SK-N-SH (cell line): ENCODE measurements at regions not wholly inside any gene's neighbourhood (a gene's known extent, or its start where the extent isn't known, plus 50 kb on each side); places are given as distances from the start of the nearest gene placed in this dataset.

Experiments
- CTCF ChIA-PET: fragments of 300-600, 350-600 bp; formaldehyde crosslinking; extraction: SDS; loops from one replicate; lab custom pipeline; 2021; lab: Yijun Ruan, JAX
- POLR2A ChIA-PET: fragments of 350-600 bp; sonication (Branson Sonifier 250); formaldehyde crosslinking; extraction: SDS; loops from one replicate; lab custom pipeline; 2020; ENCODE audit warnings: antibody characterized with exemption, inconsistent platforms; lab: Yijun Ruan, JAX
- DNase-seq: peaks from one replicate; pipeline ENCODE4 v3.0.0; 2012
- H2AFZ ChIP-seq: fragments of 200-600 bp; sonication (generic); 2 replicates; pipeline ENCODE4 v1.8.1; 2016; ENCODE audit warnings: antibody characterized with exemption, mild to moderate bottlenecking, low read depth
- H3F3A ChIP-seq: fragments of 200-600 bp; sonication (generic); replicated peaks from 2 replicates; pipeline ENCODE3; 2016; ENCODE audit warnings: antibody characterized with exemption, mild to moderate bottlenecking; ENCODE audit not compliant: insufficient read depth
- H3K27ac ChIP-seq, 2 experiments: fragments of 200-500 bp in 1 of 2; fragments of 200-600 bp in 1 of 2; sonication (Bioruptor generic) in 1 of 2; sonication (generic), shearing (Covaris generic) in 1 of 2; 2 replicates each; pipeline versions ENCODE4 v1.5.1 to v1.6.1; 2014 to 2016; ENCODE audit warnings: low read depth in 2 of 2, inconsistent platforms in 1 of 2, low read length in 1 of 2, mild to moderate bottlenecking in 1 of 2, mixed read lengths in 1 of 2
- H3K27me3 ChIP-seq: fragments of 200-600 bp; sonication (generic), shearing (Covaris generic); 2 replicates; pipeline ENCODE4 v1.6.1; 2016; ENCODE audit warnings: mixed run types; ENCODE audit not compliant: insufficient read depth
- H3K36me3 ChIP-seq, 2 experiments: fragments of 200-500 bp in 1 of 2; fragments of 200-600 bp in 1 of 2; sonication (Bioruptor generic) in 1 of 2; sonication (generic) in 1 of 2; replicated peaks in 1 of 2; 2 replicates each; pipeline versions ENCODE3 to v1.5.1; 2014 to 2016; ENCODE audit warnings: low read length in 1 of 2, mild to moderate bottlenecking in 1 of 2; ENCODE audit not compliant: insufficient read depth in 2 of 2, control insufficient read depth in 1 of 2
- H3K4me1 ChIP-seq, 2 experiments: fragments of 200-500 bp in 1 of 2; fragments of 200-600 bp in 1 of 2; sonication (Bioruptor generic) in 1 of 2; sonication (generic), shearing (Covaris generic) in 1 of 2; 2 replicates each; pipeline versions ENCODE4 v1.5.1 to v1.6.1; 2014 to 2016; ENCODE audit warnings: low read depth in 1 of 2, low read length in 1 of 2, mixed run types in 1 of 2; ENCODE audit not compliant: insufficient read depth in 2 of 2, control insufficient read depth in 1 of 2
- H3K4me2 ChIP-seq: fragments of 200-600 bp; sonication (generic), shearing (Covaris generic); 2 replicates; pipeline ENCODE4 v1.6.1; 2017; ENCODE audit warnings: mixed run types
- H3K4me3 ChIP-seq, 2 experiments: fragments of 200-500 bp in 1 of 2; fragments of 200-600 bp in 1 of 2; sonication (Bioruptor generic) in 1 of 2; sonication (generic), shearing (Covaris generic) in 1 of 2; 2 replicates each; pipeline versions ENCODE4 v1.5.1 to v1.8.1; 2014 to 2016; ENCODE audit warnings: low read depth in 2 of 2, inconsistent platforms in 1 of 2, low read length in 1 of 2, mild to moderate bottlenecking in 1 of 2, mixed read lengths in 1 of 2, moderate library complexity in 1 of 2
- H3K79me2 ChIP-seq: fragments of 200-600 bp; sonication (generic); 2 replicates; pipeline ENCODE4 v1.8.1; 2017; ENCODE audit warnings: mild to moderate bottlenecking; ENCODE audit not compliant: insufficient read depth
- H3K9ac ChIP-seq: fragments of 200-600 bp; sonication (generic); 2 replicates; pipeline ENCODE4 v1.6.1; 2017; ENCODE audit warnings: mixed run types
- H3K9me2 ChIP-seq: fragments of 200-600 bp; sonication (generic); 2 replicates; pipeline ENCODE4 v1.6.1; 2017; ENCODE audit warnings: mixed run types
- H3K9me3 ChIP-seq: fragments of 200-600 bp; sonication (generic); 2 replicates; pipeline ENCODE4 v1.6.1; 2017; ENCODE audit warnings: mixed run types, mild to moderate bottlenecking, moderate library complexity
- H4K20me1 ChIP-seq: fragments of 200-600 bp; sonication (generic); 2 replicates; pipeline ENCODE4 v1.6.1; 2017; ENCODE audit warnings: mild to moderate bottlenecking, mixed run types; ENCODE audit not compliant: insufficient read depth
- CHD2 ChIP-seq: fragments of 150-350 bp; IDR thresholded peaks from 2 replicates; pipeline ENCODE4 v1.6.1; 2018; ENCODE audit warnings: low read length; ENCODE audit not compliant: partially characterized antibody
- EZH2phosphoT487 ChIP-seq: fragments of 200-600 bp; sonication (generic); IDR thresholded peaks from 2 replicates; pipeline ENCODE4 v1.6.1; 2017; ENCODE audit warnings: low read depth, mixed run types, mild to moderate bottlenecking, antibody characterized with exemption, moderate library complexity, borderline replicate concordance
- FOSL2 ChIP-seq: IDR thresholded peaks from 2 replicates; pipeline ENCODE4 v1.4.0; 2012; ENCODE audit warnings: low read depth, mild to moderate bottlenecking, moderate library complexity, borderline replicate concordance
- FOXJ3 ChIP-seq: sonication (generic); formaldehyde crosslinking; IDR thresholded peaks from 2 replicates; pipeline ENCODE4 v1.5.1; 2020; ENCODE audit warnings: mild to moderate bottlenecking, missing genetic modification reagents
- FOXM1 ChIP-seq: IDR thresholded peaks from 2 replicates; pipeline ENCODE4 v1.4.0; 2012; ENCODE audit warnings: low read depth, mild to moderate bottlenecking
- MXI1 ChIP-seq: IDR thresholded peaks from 2 replicates; pipeline ENCODE4 v1.6.1; 2012; ENCODE audit warnings: mild to moderate bottlenecking, low read depth, low read length, improper control_type of control experiment
- NFIC ChIP-seq: IDR thresholded peaks from 2 replicates; pipeline ENCODE4 v1.4.0; 2012; ENCODE audit warnings: borderline replicate concordance
- RAD21 ChIP-seq: IDR thresholded peaks from 2 replicates; pipeline ENCODE4 v1.6.1; 2012; ENCODE audit warnings: mild to moderate bottlenecking, low read length
- RCOR1 ChIP-seq: fragments of 150-350 bp; IDR thresholded peaks from 2 replicates; pipeline ENCODE4 v1.6.1; 2017; ENCODE audit warnings: antibody characterized with exemption, low read length
- SIN3A ChIP-seq: IDR thresholded peaks from 2 replicates; pipeline ENCODE4 v1.6.1; 2012; ENCODE audit warnings: low read depth, mild to moderate bottlenecking, low read length, moderate library complexity, borderline replicate concordance
- SMC3 ChIP-seq: IDR thresholded peaks from 2 replicates; pipeline ENCODE4 v1.6.1; 2012; ENCODE audit warnings: low read depth, low read length, improper control_type of control experiment
- TAF1 ChIP-seq: IDR thresholded peaks from 2 replicates; pipeline ENCODE4 v1.6.1; 2012; ENCODE audit warnings: low read depth, mild to moderate bottlenecking, low read length, moderate library complexity, borderline replicate concordance
- TCF12 ChIP-seq: IDR thresholded peaks from 2 replicates; pipeline ENCODE4 v1.4.0; 2012
- TEAD4 ChIP-seq: IDR thresholded peaks from 2 replicates; pipeline ENCODE4 v1.4.0; 2012; ENCODE audit warnings: mild to moderate bottlenecking, borderline replicate concordance; ENCODE audit not compliant: insufficient read depth
- WGBS: methylation state at CpG from one replicate; pipeline ENCODE4 v1.1.6; 2017; ENCODE audit warnings: low lambda C conversion rate; 5-methylcytosine and 5-hydroxymethylcytosine counted together
- TF ChIP-seq, protein P1 (sequence below): fragments of 150-350 bp; IDR thresholded peaks from 2 replicates; pipeline ENCODE4 v1.6.1; 2016; ENCODE audit warnings: mild to moderate bottlenecking, low read depth, low read length
- TF ChIP-seq, protein P2 (sequence below): IDR thresholded peaks from 2 replicates; pipeline ENCODE4 v1.4.0; 2012; ENCODE audit warnings: low read depth
- TF ChIP-seq, protein P3 (sequence below): IDR thresholded peaks from 2 replicates; pipeline ENCODE4; 2012

DNA sequence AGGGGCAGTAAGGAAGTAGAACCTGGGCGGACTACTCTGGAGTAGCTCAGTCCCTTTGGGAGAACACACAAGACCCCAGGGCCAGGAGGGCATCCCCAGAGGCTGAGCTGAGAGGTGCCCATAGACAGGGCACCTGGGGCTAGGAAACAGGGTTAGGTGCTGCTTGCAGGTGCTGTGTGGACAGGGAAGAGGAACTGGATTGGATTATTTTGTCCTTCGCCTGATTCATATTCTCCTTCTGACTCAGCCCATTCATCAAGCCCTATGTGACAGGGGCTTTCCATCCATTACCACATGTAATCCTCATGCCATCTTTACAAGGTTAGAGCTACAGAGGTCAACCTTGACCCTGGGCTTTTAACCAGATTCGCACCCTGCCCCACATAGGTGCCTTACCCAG lies 183.9 kb downstream of the C1orf94 start:
- Histone ChIP-seq H3K4me2 (no peak overlapping the region), H3K9me2 (no peaks in the 10 kb centered on the region), H3K4me1 (peaks cover 0 to 14% of the 10 kb centered on the region in 2 experiments; a peak in 1 of 4 replicates), H3K79me2 (no peaks in the 10 kb centered on the region), H4K20me1 (no peaks in the 10 kb centered on the region), H3K27me3 (no peaks in the 10 kb centered on the region), H3K9ac (no peak overlapping the region), H2AFZ (no peak overlapping the region), H3K27ac (no peak overlapping the region)
- no peak for DNase-seq
- TF ChIP-seq FOSL2: no peak
- TF ChIP-seq, protein P1, sequence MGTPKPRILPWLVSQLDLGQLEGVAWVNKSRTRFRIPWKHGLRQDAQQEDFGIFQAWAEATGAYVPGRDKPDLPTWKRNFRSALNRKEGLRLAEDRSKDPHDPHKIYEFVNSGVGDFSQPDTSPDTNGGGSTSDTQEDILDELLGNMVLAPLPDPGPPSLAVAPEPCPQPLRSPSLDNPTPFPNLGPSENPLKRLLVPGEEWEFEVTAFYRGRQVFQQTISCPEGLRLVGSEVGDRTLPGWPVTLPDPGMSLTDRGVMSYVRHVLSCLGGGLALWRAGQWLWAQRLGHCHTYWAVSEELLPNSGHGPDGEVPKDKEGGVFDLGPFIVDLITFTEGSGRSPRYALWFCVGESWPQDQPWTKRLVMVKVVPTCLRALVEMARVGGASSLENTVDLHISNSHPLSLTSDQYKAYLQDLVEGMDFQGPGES: no peak
- TF ChIP-seq SIN3A: no peak
- TF ChIP-seq, all 33 proteins: peak for 0
- H3K4me3 ChIP-seq: no peak overlapping the region
- POLR2A ChIA-PET: no interaction called here
- CTCF ChIA-PET: interaction anchor here (1.0 to 1.4 kb wide), 2 partner anchors 18 to 640 kb away, joined by 3 read pairs; no protein-coding TSS in a partner anchor
- H3K9me3 ChIP-seq: no peaks in the 10 kb centered on the region
- 40% methylated on average over 3 of the region's 3 CpGs for WGBS
- no peaks in the 10 kb centered on the region for H3F3A ChIP-seq
- no peaks in the 10 kb centered on the region for H3K36me3 ChIP-seq

DNA sequence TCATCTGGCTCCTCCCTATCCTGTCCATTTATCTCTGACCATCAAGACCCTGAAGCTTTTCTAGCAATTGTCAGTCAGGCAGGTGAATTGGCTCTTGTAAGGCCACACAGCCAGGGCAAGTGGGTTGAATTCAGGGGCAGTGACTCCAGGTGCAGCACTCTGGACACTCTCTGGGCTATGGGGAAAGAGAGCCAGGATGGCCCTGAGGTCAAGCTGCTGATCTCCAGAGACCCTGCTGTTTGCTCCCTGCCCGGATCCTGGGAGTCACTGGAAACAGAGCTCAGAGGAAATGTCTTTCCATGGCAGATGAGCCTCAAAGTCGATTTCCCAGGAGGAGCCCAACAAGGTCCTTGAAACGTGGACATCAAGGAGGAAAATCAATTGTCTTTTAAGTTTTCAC lies 184.4 kb downstream of the C1orf94 start:
- POLR2A ChIA-PET: no interaction called here
- H3K36me3 ChIP-seq: no peaks in the 10 kb centered on the region
- DNase-seq: no peak
- H3K9ac ChIP-seq: no peak overlapping the region
- H3K27ac ChIP-seq: no peak overlapping the region
- peaks cover 0 to 14% of the 10 kb centered on the region in 2 experiments; a peak in 1 of 4 replicates for H3K4me1 ChIP-seq
- no peak overlapping the region for H3K4me2 ChIP-seq
- no peaks in the 10 kb centered on the region for H4K20me1 ChIP-seq
- H3K9me2 ChIP-seq: no peaks in the 10 kb centered on the region
- no peaks in the 10 kb centered on the region for H3K27me3 ChIP-seq
- CTCF ChIA-PET: interaction anchor here (1.0 to 1.4 kb wide), 2 partner anchors 19 to 641 kb away, joined by 3 read pairs; no protein-coding TSS in a partner anchor
- TF ChIP-seq TCF12: no peak
- no peak for TF ChIP-seq CHD2
- no peak for TF ChIP-seq RCOR1
- no peak for TF ChIP-seq NFIC
- TF ChIP-seq FOSL2: no peak
- no peak for TF ChIP-seq SMC3
- TF ChIP-seq, protein P2, sequence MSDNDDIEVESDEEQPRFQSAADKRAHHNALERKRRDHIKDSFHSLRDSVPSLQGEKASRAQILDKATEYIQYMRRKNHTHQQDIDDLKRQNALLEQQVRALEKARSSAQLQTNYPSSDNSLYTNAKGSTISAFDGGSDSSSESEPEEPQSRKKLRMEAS: no peak
- no peak for TF ChIP-seq RAD21
- no peak for TF ChIP-seq MXI1
- no peak for TF ChIP-seq TEAD4
- TF ChIP-seq TAF1: no peak
- TF ChIP-seq EZH2phosphoT487: no peak
- TF ChIP-seq, protein P3, sequence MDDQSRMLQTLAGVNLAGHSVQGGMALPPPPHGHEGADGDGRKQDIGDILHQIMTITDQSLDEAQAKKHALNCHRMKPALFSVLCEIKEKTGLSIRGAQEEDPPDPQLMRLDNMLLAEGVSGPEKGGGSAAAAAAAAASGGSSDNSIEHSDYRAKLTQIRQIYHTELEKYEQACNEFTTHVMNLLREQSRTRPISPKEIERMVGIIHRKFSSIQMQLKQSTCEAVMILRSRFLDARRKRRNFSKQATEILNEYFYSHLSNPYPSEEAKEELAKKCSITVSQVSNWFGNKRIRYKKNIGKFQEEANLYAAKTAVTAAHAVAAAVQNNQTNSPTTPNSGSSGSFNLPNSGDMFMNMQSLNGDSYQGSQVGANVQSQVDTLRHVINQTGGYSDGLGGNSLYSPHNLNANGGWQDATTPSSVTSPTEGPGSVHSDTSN: no peak
- TF ChIP-seq FOXJ3: no peak
- TF ChIP-seq FOXM1: no peak
- no peak overlapping the region for H2AFZ ChIP-seq
- 20% methylated on average over 2 of the region's 3 CpGs for WGBS
- H3K4me3 ChIP-seq: no peak overlapping the region
- no peaks in the 10 kb centered on the region for H3K79me2 ChIP-seq
- no peaks in the 10 kb centered on the region for H3F3A ChIP-seq
- H3K9me3 ChIP-seq: no peaks in the 10 kb centered on the region
